GM21360 (cell line): ENCODE measurements at regions not wholly inside any gene's neighbourhood (a gene's known extent, or its start where the extent isn't known, plus 50 kb on each side); places are given as distances from the start of the nearest gene placed in this dataset.
"Not testable (repeated sequence)": the region's sequence is repeated elsewhere in the genome, so short reads cannot be mapped to it uniquely, and the experiment has no call there.

ENCODE experiments used
- ATAC-seq: cut with Tn5 transposase; IDR thresholded peaks from one replicate; pipeline ENCODE4 v1.9.1; 2021; ENCODE audit warnings: mild to moderate bottlenecking, moderate library complexity; ENCODE audit not compliant: unreplicated experiment

DNA sequence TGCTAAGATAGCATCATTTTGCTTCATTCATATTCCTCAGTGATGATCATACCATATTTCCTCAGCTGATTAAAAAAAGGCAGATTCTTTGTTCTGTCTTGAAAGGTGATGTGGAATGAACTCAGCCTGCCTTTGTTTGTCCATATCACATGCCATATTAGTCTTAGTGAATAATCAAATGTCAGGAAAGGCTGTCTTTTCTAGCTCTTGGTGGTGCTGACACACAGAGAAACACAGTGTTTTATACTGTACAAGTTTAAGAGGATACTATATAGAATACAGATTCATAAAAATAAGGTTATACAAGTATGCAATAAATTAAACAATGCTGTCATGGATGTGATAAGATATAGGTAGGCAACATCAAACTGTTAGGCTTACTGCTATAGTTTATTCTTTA lies 97.1 kb upstream of the FAM98A start:
- no peak for ATAC-seq

DNA sequence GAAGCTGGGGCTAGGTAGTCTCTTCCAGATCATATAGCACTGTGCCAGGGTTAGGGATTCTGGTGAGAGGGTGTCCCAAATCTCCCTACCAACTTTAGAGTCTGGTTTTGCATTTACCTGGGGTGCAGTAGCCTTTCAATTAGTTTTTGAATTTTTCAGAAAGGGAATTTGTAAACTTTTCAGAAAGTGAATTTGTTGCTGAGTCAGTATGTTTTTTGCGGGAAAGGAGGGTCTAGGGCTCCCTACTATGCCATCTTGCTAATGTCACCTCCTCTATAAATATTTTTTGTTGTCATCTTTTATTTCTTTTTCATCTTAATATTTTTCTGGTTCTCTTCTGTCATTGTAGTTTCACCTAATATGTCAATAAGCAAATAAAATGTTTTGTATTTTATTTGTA lies 95.8 kb upstream of the FAM98A start:
- no peak for ATAC-seq

DNA sequence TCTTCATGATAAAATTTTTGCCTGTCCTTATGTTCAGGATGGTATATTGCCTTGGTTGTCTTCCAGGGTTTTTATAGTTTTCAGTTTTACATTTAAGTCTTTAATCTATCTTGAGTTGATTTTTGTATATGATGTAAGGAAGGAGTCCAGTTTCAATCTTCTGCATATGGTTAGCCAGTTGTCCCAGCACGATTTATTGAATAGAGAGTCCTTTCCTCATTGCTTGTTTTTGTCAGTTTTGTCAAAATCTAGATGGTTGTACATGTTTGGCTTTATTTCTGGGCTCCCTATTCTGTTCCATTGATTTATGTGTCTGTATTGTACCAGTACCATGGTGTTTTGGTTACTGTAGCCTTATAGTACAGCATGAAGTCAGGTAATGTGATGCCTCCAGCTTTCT lies 91.6 kb upstream of the FAM98A start:
- ATAC-seq = not testable (repeated sequence)

DNA sequence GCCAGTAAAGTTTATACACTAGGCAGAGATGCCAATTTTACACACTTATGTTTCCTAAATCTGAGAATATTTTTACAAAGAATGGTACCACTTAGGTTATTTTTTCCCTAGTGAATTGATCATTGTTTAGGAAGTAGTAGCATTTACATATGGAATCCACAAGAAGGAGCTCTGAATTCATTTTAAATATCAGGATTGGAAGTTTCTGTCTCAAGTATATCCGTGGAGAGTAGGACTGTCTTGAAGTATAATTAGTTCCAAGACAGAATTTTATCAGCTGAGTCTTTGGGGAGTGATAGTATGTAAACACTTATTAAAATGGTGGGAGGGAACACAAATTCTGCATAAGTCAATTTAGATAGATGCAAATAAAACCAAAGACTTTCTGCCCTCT lies 82.3 kb upstream of the FAM98A start:
- ATAC-seq = no peak

DNA sequence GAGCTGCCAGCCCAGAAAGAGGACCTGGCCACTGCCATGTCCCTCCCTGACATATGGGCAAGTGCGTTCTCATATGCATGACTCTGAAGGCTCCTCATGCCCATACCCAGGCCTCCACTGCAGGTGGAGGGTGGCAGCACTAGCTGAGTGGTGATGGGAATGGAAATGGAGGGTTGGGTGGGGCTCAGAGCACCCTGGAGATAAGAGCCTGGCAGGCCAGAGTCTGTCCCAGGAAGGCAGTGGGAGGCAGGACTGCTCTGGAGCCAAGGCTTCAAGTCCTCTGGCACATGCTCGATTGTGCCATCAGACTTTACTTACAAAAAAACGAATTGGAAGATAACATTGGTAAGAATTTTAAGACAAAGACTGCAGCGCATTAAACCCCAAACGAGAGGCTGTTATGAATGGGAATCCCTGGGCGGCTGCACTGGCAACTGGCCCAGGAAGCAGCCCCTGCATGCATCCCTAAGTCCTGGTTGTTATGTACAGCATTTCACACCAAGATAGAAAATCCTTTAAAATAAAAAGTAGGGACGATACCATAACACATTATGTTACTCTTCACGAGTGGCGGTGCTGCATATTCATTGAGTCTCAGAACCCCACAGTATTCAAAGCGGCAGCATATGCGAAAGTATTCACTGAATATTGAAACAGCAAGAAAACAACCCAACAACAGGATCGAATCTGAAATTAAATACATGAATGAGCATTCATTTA lies 81.7 kb upstream of the FAM98A start:
- no peak for ATAC-seq

DNA sequence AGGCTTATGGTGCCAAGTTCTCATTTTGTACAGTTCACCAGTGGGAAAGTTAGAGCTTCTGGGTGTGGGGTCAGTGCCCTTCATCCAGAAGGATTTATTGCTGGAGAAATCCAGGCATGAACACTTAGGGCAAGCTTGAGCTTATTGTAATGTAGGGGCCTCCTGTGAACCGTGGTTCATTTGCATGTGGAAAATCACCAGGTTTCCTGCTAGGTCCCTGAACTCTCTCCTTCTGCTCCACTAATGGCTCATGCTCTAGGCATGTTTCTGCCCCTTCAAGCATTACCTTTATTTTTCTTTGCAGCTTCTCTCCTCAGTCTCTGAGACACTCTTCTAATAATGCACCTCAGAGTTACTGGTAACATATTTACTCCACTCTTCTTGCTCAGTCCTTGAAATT lies 79.3 kb upstream of the FAM98A start:
- no peak for ATAC-seq

DNA sequence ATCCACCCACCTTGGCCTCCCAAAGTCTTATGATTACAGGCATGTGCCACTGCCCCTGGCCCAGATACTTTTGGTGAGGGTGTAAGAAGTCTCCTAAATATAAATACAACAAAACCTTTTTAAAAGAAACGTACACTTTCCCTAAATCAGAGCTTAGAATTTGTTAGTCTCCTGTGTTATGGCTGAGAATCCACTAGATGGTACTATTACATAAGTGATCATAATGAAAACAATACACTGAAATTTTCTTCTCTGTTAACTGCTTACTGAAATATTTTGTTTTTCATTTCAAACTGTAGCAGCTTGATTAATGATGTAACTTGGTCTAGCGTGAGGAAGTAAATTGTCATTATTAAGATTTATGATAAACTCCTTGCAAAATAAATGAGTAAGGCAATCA lies 74.8 kb upstream of the FAM98A start:
- no peak for ATAC-seq

DNA sequence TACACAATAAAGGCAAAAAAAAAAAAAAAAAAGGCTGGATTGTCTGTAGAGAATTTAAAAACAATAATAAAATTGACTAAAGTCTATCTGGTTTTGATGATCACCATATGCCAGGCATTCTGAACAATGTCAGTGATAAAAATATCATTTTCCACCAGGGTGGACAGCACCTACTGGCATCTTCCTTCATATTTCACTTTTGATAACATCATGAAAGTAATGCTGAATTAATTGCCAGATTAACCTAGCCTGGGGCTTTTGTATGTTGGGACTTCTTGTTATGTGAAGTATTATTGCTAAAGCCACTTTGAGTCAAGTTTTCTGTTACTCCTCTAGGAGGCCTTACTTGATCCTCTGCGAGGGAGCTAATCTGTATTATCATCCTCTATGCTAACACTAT lies 73.8 kb upstream of the FAM98A start:
- ATAC-seq = no peak

DNA sequence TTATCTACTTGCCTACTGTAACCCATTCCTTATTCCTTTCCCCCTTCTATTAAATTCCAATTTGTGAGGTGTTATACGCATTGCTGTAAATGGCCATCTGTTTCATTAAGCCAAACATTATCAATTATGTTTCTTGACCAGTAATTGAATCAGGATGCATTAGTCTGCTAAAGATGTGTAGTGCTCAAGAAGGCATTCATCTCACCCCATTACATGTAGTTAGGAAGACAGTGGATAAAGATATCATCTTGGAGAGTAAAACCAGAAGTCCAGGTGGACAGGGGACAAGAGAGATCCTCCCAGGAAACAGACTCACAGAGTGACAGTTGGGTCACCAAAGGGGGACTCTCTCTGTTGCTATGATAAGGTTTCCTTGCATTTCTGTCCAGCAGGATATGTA lies 73.3 kb upstream of the FAM98A start:
- no peak for ATAC-seq

DNA sequence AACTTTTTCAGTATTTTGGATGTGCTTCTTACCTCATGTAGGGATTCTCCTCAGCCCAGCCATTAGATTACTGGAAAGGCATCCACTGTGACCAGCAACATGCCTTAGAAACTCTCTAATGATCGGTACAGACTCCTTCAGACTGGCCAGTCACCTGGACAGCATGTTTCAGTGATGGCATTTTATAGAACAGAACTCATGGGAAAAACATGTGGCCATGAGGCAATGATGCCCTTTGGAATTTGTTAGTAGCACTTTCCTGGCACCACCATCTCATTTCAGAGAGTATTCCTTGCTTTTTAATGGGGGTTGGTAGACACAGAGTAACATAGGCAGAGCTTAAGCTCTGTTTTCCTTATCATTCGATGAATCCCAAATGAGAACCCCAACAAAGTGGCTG lies 72.1 kb upstream of the FAM98A start:
- no peak for ATAC-seq

DNA sequence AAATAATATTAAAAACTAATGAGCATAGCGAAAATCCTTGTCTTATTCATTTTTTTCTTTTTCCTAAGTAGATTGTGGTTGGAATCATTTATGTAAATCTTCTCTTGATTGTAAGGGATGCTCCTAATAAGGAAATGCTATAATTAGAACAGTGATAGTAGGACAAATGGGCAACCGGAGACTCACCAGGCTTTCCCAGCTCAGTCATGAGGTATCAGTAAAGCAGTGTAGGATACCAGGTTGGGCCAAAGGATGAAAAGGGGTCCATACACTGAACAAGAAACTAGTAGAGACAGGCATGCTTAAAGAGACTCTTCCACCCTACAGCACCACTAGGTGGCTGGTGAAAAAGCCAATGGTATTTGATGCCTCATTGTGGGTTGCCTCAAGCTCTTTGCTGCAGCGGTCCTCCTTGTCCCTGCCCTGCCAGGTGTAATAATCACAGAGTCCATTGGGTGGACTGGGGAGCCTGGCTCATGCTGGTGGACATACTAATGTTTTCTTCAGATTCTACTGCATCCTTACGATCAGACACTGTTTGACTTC lies 71.4 kb upstream of the FAM98A start:
- no peak for ATAC-seq

DNA sequence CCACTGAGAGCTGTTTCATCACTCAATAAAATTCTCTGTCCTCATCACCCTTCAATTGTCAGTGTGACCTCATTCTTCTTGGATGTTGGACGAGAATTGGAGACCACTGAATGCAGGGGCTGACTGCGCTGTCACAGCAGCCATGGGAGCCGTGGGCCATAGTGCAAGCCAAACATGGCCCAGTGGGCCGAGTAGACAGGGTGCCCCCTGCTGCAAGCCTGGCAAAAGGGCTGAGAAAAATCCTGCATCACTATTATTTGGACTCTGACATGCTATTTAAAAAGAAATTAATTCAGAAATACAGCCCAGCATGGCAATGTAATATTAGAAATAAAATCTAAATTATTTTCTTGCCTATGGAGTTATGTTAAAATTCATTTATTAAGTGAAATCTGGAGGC lies 67.8 kb upstream of the FAM98A start:
- no peak for ATAC-seq

DNA sequence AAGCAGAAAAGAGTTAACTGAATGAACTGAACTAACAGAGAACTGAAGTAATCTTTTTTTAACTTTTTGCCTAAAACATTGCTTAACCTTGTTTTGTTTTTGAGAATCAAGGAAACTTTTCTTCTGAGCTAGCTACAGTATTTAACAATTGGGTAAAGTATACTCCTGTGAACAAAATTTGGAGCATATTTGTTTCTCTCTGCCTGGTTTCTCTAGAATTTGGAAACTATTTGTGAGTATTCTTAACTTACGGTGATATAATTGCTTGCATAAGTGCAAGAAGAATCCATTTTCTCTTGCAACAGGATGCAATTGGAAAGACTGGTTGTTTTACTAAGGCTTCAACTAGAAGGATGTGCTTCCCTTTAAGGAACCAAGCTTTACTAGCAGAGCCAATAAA lies 65.9 kb upstream of the FAM98A start:
- no peak for ATAC-seq

DNA sequence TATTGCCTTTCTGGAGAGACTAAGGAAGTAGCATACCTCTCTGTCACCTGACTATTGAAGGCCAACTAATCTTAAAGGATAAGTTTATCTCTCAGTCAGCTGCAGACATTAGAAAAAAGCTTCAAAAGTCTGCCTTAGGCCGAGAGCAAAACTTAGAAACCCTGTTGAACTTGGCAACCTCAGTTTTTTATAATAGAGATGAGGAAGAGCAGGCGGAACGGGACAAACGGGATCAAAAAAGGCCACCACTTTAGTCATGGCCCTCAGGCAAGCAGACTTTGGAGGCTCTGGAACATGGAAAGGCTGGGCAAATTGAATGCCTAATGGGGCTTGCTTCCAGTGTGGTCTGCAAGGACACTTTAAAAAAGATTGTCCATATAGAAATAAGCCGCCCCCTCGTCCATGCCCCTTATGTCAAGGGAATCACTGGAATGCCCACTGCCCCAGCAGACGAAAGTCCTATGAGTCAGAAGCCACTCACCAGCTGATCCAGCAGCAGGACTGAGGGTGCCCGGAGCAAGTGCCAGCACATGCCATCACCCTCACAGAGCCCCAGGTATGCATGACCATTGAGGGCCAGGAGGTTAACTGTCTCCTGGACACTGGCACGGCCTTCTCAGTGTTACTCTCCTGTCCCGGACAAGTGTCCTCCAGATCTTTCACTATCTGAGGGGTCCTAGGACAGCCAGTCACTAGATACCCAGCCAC lies 61.5 kb upstream of the FAM98A start:
- ATAC-seq = no peak

DNA sequence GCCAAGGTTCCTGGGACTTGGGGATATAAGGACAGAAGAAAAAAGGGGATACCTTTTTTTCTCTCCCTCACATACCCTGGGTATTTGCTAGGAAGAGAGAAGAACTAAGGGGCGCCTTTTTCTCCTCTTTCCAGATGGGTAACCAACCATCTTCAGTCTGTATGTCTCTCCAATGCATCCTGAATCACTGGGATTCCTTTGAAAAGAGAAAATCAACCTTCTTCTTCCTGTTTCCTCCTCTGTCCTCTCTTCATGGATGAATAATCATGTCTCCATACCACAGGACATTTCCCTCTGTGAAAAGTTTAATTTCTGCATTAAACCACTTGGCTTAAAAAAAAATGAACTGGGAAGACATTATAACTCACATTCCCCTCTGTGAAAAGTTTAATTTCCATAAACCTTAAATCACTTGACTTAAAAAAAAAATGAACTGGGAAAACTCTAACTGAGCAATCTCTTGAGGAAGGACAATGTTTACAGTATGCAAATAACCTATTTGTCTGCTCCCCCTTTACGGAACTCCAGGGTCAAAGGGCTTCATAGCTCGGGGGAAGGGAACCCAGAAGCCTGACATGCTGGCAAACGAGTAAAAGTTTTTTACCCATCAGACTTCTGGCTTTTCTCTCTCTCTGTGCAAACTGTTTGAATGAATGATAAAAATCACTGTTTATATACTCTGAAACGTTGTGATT lies 56.7 kb upstream of the FAM98A start:
- no peak for ATAC-seq

DNA sequence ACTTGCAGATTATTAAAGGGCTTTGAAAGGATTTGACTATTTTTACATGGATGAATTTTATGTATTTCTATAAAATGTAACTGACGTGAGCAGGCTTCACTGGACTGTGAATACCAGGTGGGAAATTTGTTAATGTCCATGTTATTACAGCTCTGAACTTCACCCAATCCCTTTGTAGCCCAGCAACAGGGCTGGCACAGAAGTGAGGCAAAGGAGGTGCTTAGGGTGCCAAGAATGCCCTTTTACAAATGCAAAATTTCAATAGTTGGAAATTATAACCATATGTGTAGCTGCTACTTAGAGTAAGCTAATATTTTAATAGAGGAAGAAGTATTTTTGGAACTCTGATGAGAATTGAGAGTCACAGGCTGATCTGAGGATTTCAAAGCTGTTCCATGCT lies 53.7 kb upstream of the FAM98A start:
- ATAC-seq = no peak

DNA sequence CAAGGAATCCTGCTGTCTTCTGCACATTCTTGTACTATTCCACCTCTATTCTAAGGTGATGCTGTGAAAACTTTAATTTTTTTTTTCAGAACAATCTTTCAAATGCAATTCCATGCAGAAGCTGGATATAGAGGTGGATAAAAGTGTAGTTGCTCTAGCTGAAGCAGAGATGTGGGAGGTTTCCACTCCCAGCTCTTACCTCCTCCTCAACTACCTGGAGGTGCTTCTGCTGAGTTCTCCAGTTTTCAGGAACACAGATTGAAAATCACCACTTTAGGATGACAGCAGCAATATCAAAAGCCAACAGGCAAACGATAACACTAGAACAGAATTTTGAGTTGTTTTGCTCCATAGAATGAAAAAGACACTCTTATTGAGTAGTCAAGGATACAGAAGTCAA lies 51.1 kb upstream of the FAM98A start:
- ATAC-seq = no peak
